ENCODE measurements at regions not wholly inside any gene's neighbourhood (a gene's known extent, or its start where the extent isn't known, plus 50 kb on each side); places are given as distances from the start of the nearest gene placed in this dataset.

- Mint-ChIP-seq H3K27me3 (no peaks in the 10 kb centered on the region), H3K9me3 (peaks cover 16% of the 10 kb centered on the region), H3K27ac (no peak overlapping the region), H3K4me3 (no peak overlapping the region), H3K36me3 (peaks cover 17% of the 10 kb centered on the region), H3K4me1 (ENCODE audit: low read depth in 2 of 2) (no peaks in the 10 kb centered on the region)
- ATAC-seq (no peak), DNase-seq (ENCODE audit: low spot score) (no peak)
Measured at GRCh38 chr18:73043611-73044010, 175.8 kb upstream of the NETO1 start.

GRCh38 chr18:73043211-73043610, 175.4 kb upstream of the NETO1 start:
- H3K27ac Mint-ChIP-seq = no peak overlapping the region
- no peaks in the 10 kb centered on the region for H3K4me1 Mint-ChIP-seq (ENCODE audit: low read depth in 2 of 2)
- peaks cover 17% of the 10 kb centered on the region for H3K36me3 Mint-ChIP-seq
- H3K4me3 Mint-ChIP-seq = no peak overlapping the region
- ATAC-seq (no peak), DNase-seq (ENCODE audit: low spot score) (no peak)
- H3K27me3 Mint-ChIP-seq = no peaks in the 10 kb centered on the region
- peaks cover 20% of the 10 kb centered on the region for H3K9me3 Mint-ChIP-seq

GRCh38 chr18:73040247-73040646, 172.5 kb upstream of the NETO1 start:
- H3K9me3 Mint-ChIP-seq = peaks cover 16% of the 10 kb centered on the region
- no peaks in the 10 kb centered on the region for H3K4me1 Mint-ChIP-seq (ENCODE audit: low read depth in 2 of 2)
- no peak for ATAC-seq
- H3K4me3 Mint-ChIP-seq = no peak overlapping the region
- peaks cover 7% of the 10 kb centered on the region for H3K36me3 Mint-ChIP-seq
- H3K27me3 Mint-ChIP-seq = no peaks in the 10 kb centered on the region
- no peak for DNase-seq (ENCODE audit: low spot score)
- no peak overlapping the region for H3K27ac Mint-ChIP-seq

- no peak overlapping the region for H3K27ac Mint-ChIP-seq
- no peak overlapping the region for H3K4me3 Mint-ChIP-seq
Measured at GRCh38 chr18:73038336-73038735, 170.5 kb upstream of the NETO1 start.

GRCh38 chr18:73023975-73024374, 156.2 kb upstream of the NETO1 start:
- Mint-ChIP-seq H3K27ac (no peak overlapping the region), H3K36me3 (peaks cover 28% of the 10 kb centered on the region), H3K4me1 (ENCODE audit: low read depth in 2 of 2) (no peaks in the 10 kb centered on the region), H3K9me3 (peaks cover 30% of the 10 kb centered on the region), H3K27me3 (no peaks in the 10 kb centered on the region), H3K4me3 (no peak overlapping the region)
- no peak for ATAC-seq
- no peak for DNase-seq (ENCODE audit: low spot score)

More at GRCh38 chr18:73038336-73038735, 170.5 kb upstream of the NETO1 start:
- Mint-ChIP-seq H3K4me1 (ENCODE audit: low read depth in 2 of 2) (no peaks in the 10 kb centered on the region), H3K36me3 (peaks cover 7% of the 10 kb centered on the region), H3K9me3 (peaks cover 19% of the 10 kb centered on the region), H3K27me3 (no peaks in the 10 kb centered on the region)
- DNase-seq (ENCODE audit: low spot score) = no peak
- ATAC-seq = no peak

GRCh38 chr18:73009691-73010090, 141.9 kb upstream of the NETO1 start:
- Mint-ChIP-seq H3K9me3 (peaks cover 16% of the 10 kb centered on the region), H3K36me3 (peaks cover 5% of the 10 kb centered on the region), H3K27ac (no peak overlapping the region), H3K27me3 (no peaks in the 10 kb centered on the region), H3K4me3 (no peak overlapping the region), H3K4me1 (ENCODE audit: low read depth in 2 of 2) (no peaks in the 10 kb centered on the region)
- ATAC-seq (no peak), DNase-seq (ENCODE audit: low spot score) (no peak)

- no peak overlapping the region for H3K4me3 Mint-ChIP-seq
- H3K36me3 Mint-ChIP-seq = peaks cover 5% of the 10 kb centered on the region
- no peaks in the 10 kb centered on the region for H3K27me3 Mint-ChIP-seq
- peaks cover 15% of the 10 kb centered on the region for H3K9me3 Mint-ChIP-seq
- H3K4me1 Mint-ChIP-seq (ENCODE audit: low read depth in 2 of 2) = no peaks in the 10 kb centered on the region
- ATAC-seq = no peak
- DNase-seq (ENCODE audit: low spot score) = no peak
- no peak overlapping the region for H3K27ac Mint-ChIP-seq
Measured at GRCh38 chr18:73007915-73008308, 140.1 kb upstream of the NETO1 start.

- H3K4me1 Mint-ChIP-seq (ENCODE audit: low read depth in 2 of 2) = no peaks in the 10 kb centered on the region
- no peak for DNase-seq (ENCODE audit: low spot score)
Measured at GRCh38 chr18:73007195-73007914, 139.6 kb upstream of the NETO1 start.

GRCh38 chr18:73006331-73006730, 138.5 kb upstream of the NETO1 start:
- no peak overlapping the region for H3K27ac Mint-ChIP-seq
- H3K9me3 Mint-ChIP-seq = peaks cover 11% of the 10 kb centered on the region
- peaks cover 5% of the 10 kb centered on the region for H3K36me3 Mint-ChIP-seq

More at GRCh38 chr18:73007195-73007914, 139.6 kb upstream of the NETO1 start:
- Mint-ChIP-seq H3K36me3 (peaks cover 5% of the 10 kb centered on the region), H3K9me3 (peaks cover 11% of the 10 kb centered on the region), H3K27me3 (no peaks in the 10 kb centered on the region), H3K27ac (no peak overlapping the region), H3K4me3 (no peak overlapping the region)
- ATAC-seq = no peak

GRCh38 chr18:73004260-73004659, 136.5 kb upstream of the NETO1 start:
- Mint-ChIP-seq H3K4me1 (ENCODE audit: low read depth in 2 of 2) (no peaks in the 10 kb centered on the region), H3K4me3 (no peak overlapping the region), H3K9me3 (peaks cover 3% of the 10 kb centered on the region), H3K36me3 (no peaks in the 10 kb centered on the region), H3K27ac (no peak overlapping the region), H3K27me3 (no peaks in the 10 kb centered on the region)
- DNase-seq (ENCODE audit: low spot score) (no peak), ATAC-seq (no peak)

More at GRCh38 chr18:73006331-73006730, 138.5 kb upstream of the NETO1 start:
- Mint-ChIP-seq H3K4me1 (ENCODE audit: low read depth in 2 of 2) (no peaks in the 10 kb centered on the region), H3K4me3 (no peak overlapping the region), H3K27me3 (no peaks in the 10 kb centered on the region)
- no peak for DNase-seq (ENCODE audit: low spot score)
- ATAC-seq = no peak

GRCh38 chr18:72999971-73000607, 132.3 kb upstream of the NETO1 start:
- H3K36me3 Mint-ChIP-seq = no peaks in the 10 kb centered on the region
- no peaks in the 10 kb centered on the region for H3K27me3 Mint-ChIP-seq
- H3K9me3 Mint-ChIP-seq = peaks cover 9% of the 10 kb centered on the region
- no peak overlapping the region for H3K4me3 Mint-ChIP-seq
- DNase-seq (ENCODE audit: low spot score) (no peak), ATAC-seq (no peak)
- no peak overlapping the region for H3K27ac Mint-ChIP-seq
- H3K4me1 Mint-ChIP-seq (ENCODE audit: low read depth in 2 of 2) = no peaks in the 10 kb centered on the region

- H3K4me3 Mint-ChIP-seq = no peak overlapping the region
- peaks cover 13% of the 10 kb centered on the region for H3K9me3 Mint-ChIP-seq
Measured at GRCh38 chr18:72995558-72995957, 127.8 kb upstream of the NETO1 start.

GRCh38 chr18:72993250-72993649, 125.5 kb upstream of the NETO1 start:
- Mint-ChIP-seq H3K27ac (no peak overlapping the region), H3K27me3 (no peaks in the 10 kb centered on the region), H3K36me3 (no peaks in the 10 kb centered on the region), H3K9me3 (peaks cover 13% of the 10 kb centered on the region), H3K4me3 (no peak overlapping the region), H3K4me1 (ENCODE audit: low read depth in 2 of 2) (no peaks in the 10 kb centered on the region)
- DNase-seq (ENCODE audit: low spot score) (no peak), ATAC-seq (no peak)

More at GRCh38 chr18:72995558-72995957, 127.8 kb upstream of the NETO1 start:
- Mint-ChIP-seq H3K36me3 (no peaks in the 10 kb centered on the region), H3K4me1 (ENCODE audit: low read depth in 2 of 2) (no peaks in the 10 kb centered on the region), H3K27ac (no peak overlapping the region), H3K27me3 (no peaks in the 10 kb centered on the region)
- DNase-seq (ENCODE audit: low spot score) = no peak
- no peak for ATAC-seq

- Mint-ChIP-seq H3K27ac (no peak overlapping the region), H3K4me1 (ENCODE audit: low read depth in 2 of 2) (no peaks in the 10 kb centered on the region), H3K27me3 (no peaks in the 10 kb centered on the region), H3K36me3 (no peaks in the 10 kb centered on the region), H3K4me3 (no peak overlapping the region), H3K9me3 (peaks cover 7% of the 10 kb centered on the region)
- ATAC-seq (no peak), DNase-seq (ENCODE audit: low spot score) (no peak)
Measured at GRCh38 chr18:72991379-72991778, 123.6 kb upstream of the NETO1 start.

Data from natural killer cell treated with Interleukin-12 subunit alpha and Interleukin-12 subunit beta and Interleukin-15 and Interleukin-18, amount 100 ng/mL, for 72 hours (primary cell).